ENCODE measurements at regions not wholly inside any gene's neighbourhood (a gene's known extent, or its start where the extent isn't known, plus 50 kb on each side); places are given as distances from the start of the nearest gene placed in this dataset.

GRCh38 chr3:141418751-141419150 is 50.4 kb downstream of the ZBTB38 start:
- DNase-seq (ENCODE audit: low spot score), result no peak
- intact Hi-C loops (cut with micrococcal nuclease), result no loop called here
- Mint-ChIP-seq H3K4me3 (no peak overlapping the region), H3K36me3 (ENCODE audit: low read depth) (peaks cover 45% of the 10 kb centered on the region), H3K4me1 (ENCODE audit: low read depth) (peaks cover 14% of the 10 kb centered on the region), H3K27ac (no peak overlapping the region), H3K9me3 (peaks cover 7% of the 10 kb centered on the region), H3K27me3 (ENCODE audit: insufficient read depth) (no peaks in the 10 kb centered on the region)

- H3K4me1 Mint-ChIP-seq (ENCODE audit: low read depth), result peaks cover 2% of the 10 kb centered on the region
- no peak overlapping the region for H3K27ac Mint-ChIP-seq
- no peak for DNase-seq (ENCODE audit: low spot score)
- intact Hi-C loops (cut with micrococcal nuclease), result no loop called here
- peaks cover 7% of the 10 kb centered on the region for H3K9me3 Mint-ChIP-seq
- H3K27me3 Mint-ChIP-seq (ENCODE audit: insufficient read depth), result no peaks in the 10 kb centered on the region
- no peak overlapping the region for H3K4me3 Mint-ChIP-seq
- H3K36me3 Mint-ChIP-seq (ENCODE audit: low read depth), result peaks cover 36% of the 10 kb centered on the region
These were observed 51.6 kb downstream of the ZBTB38 start for GRCh38 chr3:141419946-141420345.

GRCh38 chr3:141421186-141421585 is 52.9 kb downstream of the ZBTB38 start:
- H3K36me3 Mint-ChIP-seq (ENCODE audit: low read depth), result peaks cover 29% of the 10 kb centered on the region
- peaks cover 7% of the 10 kb centered on the region for H3K9me3 Mint-ChIP-seq
- intact Hi-C loops (cut with micrococcal nuclease), result no loop called here
- DNase-seq (ENCODE audit: low spot score), result no peak
- H3K4me1 Mint-ChIP-seq (ENCODE audit: low read depth), result peaks cover 9% of the 10 kb centered on the region
- H3K4me3 Mint-ChIP-seq, result no peak overlapping the region
- H3K27ac Mint-ChIP-seq, result peak overlapping the region; percentile 2
- H3K27me3 Mint-ChIP-seq (ENCODE audit: insufficient read depth), result no peaks in the 10 kb centered on the region

- no peak for DNase-seq (ENCODE audit: low spot score)
- H3K36me3 Mint-ChIP-seq (ENCODE audit: low read depth), result peaks cover 29% of the 10 kb centered on the region
- peak overlapping the region; percentile 2 for H3K27ac Mint-ChIP-seq
- no peaks in the 10 kb centered on the region for H3K27me3 Mint-ChIP-seq (ENCODE audit: insufficient read depth)
- peaks cover 7% of the 10 kb centered on the region for H3K9me3 Mint-ChIP-seq
- intact Hi-C loops (cut with micrococcal nuclease), result no loop called here
- peaks cover 11% of the 10 kb centered on the region for H3K4me1 Mint-ChIP-seq (ENCODE audit: low read depth)
- H3K4me3 Mint-ChIP-seq, result no peak overlapping the region
These were observed 53.5 kb downstream of the ZBTB38 start for GRCh38 chr3:141421639-141422319.

GRCh38 chr3:141422961-141423582 is 54.8 kb downstream of the ZBTB38 start:
- intact Hi-C loops (cut with micrococcal nuclease), result no loop called here
- H3K36me3 Mint-ChIP-seq (ENCODE audit: low read depth), result peaks cover 27% of the 10 kb centered on the region
- DNase-seq (ENCODE audit: low spot score), result no peak
- H3K27ac Mint-ChIP-seq, result no peak overlapping the region
- H3K4me3 Mint-ChIP-seq, result no peak overlapping the region
- H3K27me3 Mint-ChIP-seq (ENCODE audit: insufficient read depth), result no peaks in the 10 kb centered on the region
- peaks cover 7% of the 10 kb centered on the region for H3K9me3 Mint-ChIP-seq
- peaks cover 11% of the 10 kb centered on the region for H3K4me1 Mint-ChIP-seq (ENCODE audit: low read depth)

GRCh38 chr3:141425523-141426233 is 57.4 kb downstream of the ZBTB38 start:
- Mint-ChIP-seq H3K9me3 (no peaks in the 10 kb centered on the region), H3K4me3 (no peak overlapping the region), H3K4me1 (ENCODE audit: low read depth) (peaks cover 11% of the 10 kb centered on the region), H3K27me3 (ENCODE audit: insufficient read depth) (no peaks in the 10 kb centered on the region), H3K27ac (no peak overlapping the region), H3K36me3 (ENCODE audit: low read depth) (peaks cover 11% of the 10 kb centered on the region)
- DNase-seq (ENCODE audit: low spot score), result no peak
- intact Hi-C loops (cut with micrococcal nuclease), result no loop called here

- intact Hi-C loops (cut with micrococcal nuclease), result no loop called here
These were observed 58.2 kb downstream of the ZBTB38 start for GRCh38 chr3:141426404-141427034.

GRCh38 chr3:141427764-141428163 is 59.1 kb upstream of the RASA2 start:
- no peaks in the 10 kb centered on the region for H3K9me3 Mint-ChIP-seq
- no peaks in the 10 kb centered on the region for H3K27me3 Mint-ChIP-seq (ENCODE audit: insufficient read depth)
- intact Hi-C loops (cut with micrococcal nuclease), result no loop called here
- peaks cover 11% of the 10 kb centered on the region for H3K36me3 Mint-ChIP-seq (ENCODE audit: low read depth)
- H3K4me1 Mint-ChIP-seq (ENCODE audit: low read depth), result peaks cover 11% of the 10 kb centered on the region
- no peak overlapping the region for H3K27ac Mint-ChIP-seq
- no peak overlapping the region for H3K4me3 Mint-ChIP-seq
- no peak for DNase-seq (ENCODE audit: low spot score)

More at GRCh38 chr3:141426404-141427034, 58.2 kb downstream of the ZBTB38 start:
- peaks cover 11% of the 10 kb centered on the region for H3K36me3 Mint-ChIP-seq (ENCODE audit: low read depth)
- no peaks in the 10 kb centered on the region for H3K9me3 Mint-ChIP-seq
- no peaks in the 10 kb centered on the region for H3K27me3 Mint-ChIP-seq (ENCODE audit: insufficient read depth)
- no peak overlapping the region for H3K27ac Mint-ChIP-seq
- no peak overlapping the region for H3K4me3 Mint-ChIP-seq
- no peak for DNase-seq (ENCODE audit: low spot score)
- peaks cover 11% of the 10 kb centered on the region for H3K4me1 Mint-ChIP-seq (ENCODE audit: low read depth)

- intact Hi-C loops (cut with micrococcal nuclease), result no loop called here
- H3K27me3 Mint-ChIP-seq (ENCODE audit: insufficient read depth), result no peaks in the 10 kb centered on the region
- H3K36me3 Mint-ChIP-seq (ENCODE audit: low read depth), result peaks cover 7% of the 10 kb centered on the region
- no peak overlapping the region for H3K4me3 Mint-ChIP-seq
- H3K4me1 Mint-ChIP-seq (ENCODE audit: low read depth), result peaks cover 11% of the 10 kb centered on the region
- H3K9me3 Mint-ChIP-seq, result no peaks in the 10 kb centered on the region
- no peak overlapping the region for H3K27ac Mint-ChIP-seq
- no peak for DNase-seq (ENCODE audit: low spot score)
These were observed 57.3 kb upstream of the RASA2 start for GRCh38 chr3:141429371-141430035.

GRCh38 chr3:141430316-141430715 is 56.5 kb upstream of the RASA2 start:
- DNase-seq (ENCODE audit: low spot score), result no peak
- no peaks in the 10 kb centered on the region for H3K27me3 Mint-ChIP-seq (ENCODE audit: insufficient read depth)
- H3K27ac Mint-ChIP-seq, result no peak overlapping the region
- H3K4me3 Mint-ChIP-seq, result no peak overlapping the region
- no peaks in the 10 kb centered on the region for H3K9me3 Mint-ChIP-seq
- peaks cover 7% of the 10 kb centered on the region for H3K36me3 Mint-ChIP-seq (ENCODE audit: low read depth)
- intact Hi-C loops (cut with micrococcal nuclease), result no loop called here
- H3K4me1 Mint-ChIP-seq (ENCODE audit: low read depth), result peaks cover 11% of the 10 kb centered on the region

- H3K36me3 Mint-ChIP-seq (ENCODE audit: low read depth), result peaks cover 6% of the 10 kb centered on the region
- no peaks in the 10 kb centered on the region for H3K4me1 Mint-ChIP-seq (ENCODE audit: low read depth)
- H3K27me3 Mint-ChIP-seq (ENCODE audit: insufficient read depth), result no peaks in the 10 kb centered on the region
- no peak overlapping the region for H3K4me3 Mint-ChIP-seq
- intact Hi-C loops (cut with micrococcal nuclease), result no loop called here
- no peak overlapping the region for H3K27ac Mint-ChIP-seq
- H3K9me3 Mint-ChIP-seq, result no peaks in the 10 kb centered on the region
- no peak for DNase-seq (ENCODE audit: low spot score)
These were observed 55.1 kb upstream of the RASA2 start for GRCh38 chr3:141431411-141432378.

GRCh38 chr3:141432904-141433303 is 53.9 kb upstream of the RASA2 start:
- intact Hi-C loops (cut with micrococcal nuclease), result no loop called here
- no peak for DNase-seq (ENCODE audit: low spot score)
- Mint-ChIP-seq H3K4me3 (no peak overlapping the region), H3K36me3 (ENCODE audit: low read depth) (peaks cover 2% of the 10 kb centered on the region), H3K9me3 (no peaks in the 10 kb centered on the region), H3K27ac (no peak overlapping the region), H3K27me3 (ENCODE audit: insufficient read depth) (no peaks in the 10 kb centered on the region), H3K4me1 (ENCODE audit: low read depth) (no peaks in the 10 kb centered on the region)

Measured in activated T-helper 1 cell treated with anti-CD3 and anti-CD28 coated beads, Interleukin-12 subunit alpha, Interleukin-12 subunit beta, Interleukin-2, Interleukin-4 antibody, amounts not matched to agents 30 ng/mL and 10 ng/mL and 1 ng/mL, durations not matched to agents 14 hours and 24 hours and 36 hours (primary cell).